SU-DHL-6 (cell line): ENCODE measurements at regions not wholly inside any gene's neighbourhood (a gene's known extent, or its start where the extent isn't known, plus 50 kb on each side); places are given as distances from the start of the nearest gene placed in this dataset.

Experiments
- H2AFZ ChIP-seq: fragments of 200-600 bp; sonication (generic); 2 replicates; pipeline ENCODE4 v1.6.1; 2014; ENCODE audit warnings: low read depth, mild to moderate bottlenecking, moderate library complexity, mixed read lengths, antibody characterized with exemption, low read length; ENCODE audit not compliant: severe bottlenecking
- H3F3A ChIP-seq: fragments of 200-600 bp; shearing (Covaris generic); 2 replicates; pipeline ENCODE4 v1.6.0; 2016; ENCODE audit warnings: antibody characterized with exemption, mild to moderate bottlenecking; ENCODE audit not compliant: insufficient read depth
- H3K27ac ChIP-seq: fragments of 200-600 bp; sonication (generic); 2 replicates; pipeline ENCODE4 v1.5.1; 2016; ENCODE audit warnings: low read depth, mild to moderate bottlenecking, low read length, moderate library complexity, mixed read lengths
- H3K27me3 ChIP-seq: fragments of 200-600 bp; sonication (generic), shearing (Covaris generic); 2 replicates; pipeline ENCODE4 v1.6.0; 2014; ENCODE audit warnings: mild to moderate bottlenecking, low read length
- H3K36me3 ChIP-seq: fragments of 200-600 bp; sonication (generic); 2 replicates; pipeline ENCODE4 v1.6.1; 2014; ENCODE audit warnings: mild to moderate bottlenecking, low read length, mixed read lengths
- H3K4me2 ChIP-seq: fragments of 300-600, 200-600 bp; shearing (Covaris generic), sonication (generic); 2 replicates; pipeline ENCODE4 v1.6.0; 2014; ENCODE audit warnings: low read length, low read depth, mild to moderate bottlenecking; ENCODE audit not compliant: poor library complexity, severe bottlenecking
- H3K4me3 ChIP-seq: fragments of 200-600 bp; sonication (generic); 2 replicates; pipeline ENCODE4 v1.5.1; 2014; ENCODE audit warnings: antibody characterized with exemption, low read length, mild to moderate bottlenecking, mixed read lengths; ENCODE audit not compliant: insufficient read depth, poor library complexity, severe bottlenecking
- H3K79me2 ChIP-seq: fragments of 200-600 bp; sonication (generic); 2 replicates; pipeline ENCODE4 v1.6.1; 2014; ENCODE audit warnings: mild to moderate bottlenecking, low read length, moderate library complexity; ENCODE audit not compliant: insufficient read depth
- H3K9ac ChIP-seq: fragments of 200-600 bp; sonication (generic); 2 replicates; pipeline ENCODE4 v1.7.0; 2014; ENCODE audit warnings: mild to moderate bottlenecking, low read length
- H3K9me2 ChIP-seq: fragments of 200-600 bp; sonication (generic); replicated peaks from 2 replicates; pipeline ENCODE4 v1.6.1; 2014; ENCODE audit warnings: low read length; ENCODE audit not compliant: insufficient read depth
- H3K9me3 ChIP-seq: fragments of 200-600 bp; sonication (generic); 2 replicates; pipeline ENCODE4 v1.6.1; 2014; ENCODE audit warnings: low read length, mixed read lengths; ENCODE audit not compliant: insufficient read depth
- H4K20me1 ChIP-seq: fragments of 200-600 bp; sonication (generic); 2 replicates; pipeline ENCODE4 v1.6.1; 2014; ENCODE audit warnings: low read depth, mild to moderate bottlenecking, antibody characterized with exemption, low read length, moderate library complexity, mixed read lengths
- CTCF ChIP-seq: fragments of 200-600 bp; sonication (generic); IDR thresholded peaks from one replicate; pipeline ENCODE4 v1.5.1; 2017; ENCODE audit warnings: antibody characterized with exemption, mild to moderate bottlenecking, low read length, moderate library complexity; ENCODE audit not compliant: insufficient read depth, poor library complexity, severe bottlenecking
- EZH2phosphoT487 ChIP-seq: fragments of 200-600 bp; sonication (generic), shearing (Covaris generic); conservative IDR thresholded peaks from 2 replicates; pipeline ENCODE4 v1.6.1; 2018; ENCODE audit warnings: mild to moderate bottlenecking, antibody characterized with exemption, low read length, moderate library complexity, mixed read lengths

- H3K4me3 ChIP-seq = peak overlapping the region; percentile 37
- H3K9ac ChIP-seq = peak overlapping the region; percentile 48
- peaks cover 12% of the 10 kb centered on the region; the same call in 1 of the 2 replicates for H4K20me1 ChIP-seq
- TF ChIP-seq CTCF (no peak), EZH2phosphoT487 (no peak)
- peaks cover 100% of the 10 kb centered on the region for H3K79me2 ChIP-seq
- H2AFZ ChIP-seq = no peak overlapping the region
- H3K27me3 ChIP-seq = no peaks in the 10 kb centered on the region
- peaks cover 6% of the 10 kb centered on the region; the same call in 1 of the 2 replicates for H3K36me3 ChIP-seq
- no peaks in the 10 kb centered on the region for H3K9me2 ChIP-seq
- peaks cover 30% of the 10 kb centered on the region for H3F3A ChIP-seq
- peak overlapping the region; percentile 63 for H3K27ac ChIP-seq
- H3K9me3 ChIP-seq = no peaks in the 10 kb centered on the region
- H3K4me2 ChIP-seq = peak overlapping the region; percentile 67
Measured at GRCh38 chr9:110148891-110149290, 59.1 kb downstream of the C9orf152 start.
